ENCODE measurements at regions not wholly inside any gene's neighbourhood (a gene's known extent, or its start where the extent isn't known, plus 50 kb on each side); places are given as distances from the start of the nearest gene placed in this dataset.

DNA sequence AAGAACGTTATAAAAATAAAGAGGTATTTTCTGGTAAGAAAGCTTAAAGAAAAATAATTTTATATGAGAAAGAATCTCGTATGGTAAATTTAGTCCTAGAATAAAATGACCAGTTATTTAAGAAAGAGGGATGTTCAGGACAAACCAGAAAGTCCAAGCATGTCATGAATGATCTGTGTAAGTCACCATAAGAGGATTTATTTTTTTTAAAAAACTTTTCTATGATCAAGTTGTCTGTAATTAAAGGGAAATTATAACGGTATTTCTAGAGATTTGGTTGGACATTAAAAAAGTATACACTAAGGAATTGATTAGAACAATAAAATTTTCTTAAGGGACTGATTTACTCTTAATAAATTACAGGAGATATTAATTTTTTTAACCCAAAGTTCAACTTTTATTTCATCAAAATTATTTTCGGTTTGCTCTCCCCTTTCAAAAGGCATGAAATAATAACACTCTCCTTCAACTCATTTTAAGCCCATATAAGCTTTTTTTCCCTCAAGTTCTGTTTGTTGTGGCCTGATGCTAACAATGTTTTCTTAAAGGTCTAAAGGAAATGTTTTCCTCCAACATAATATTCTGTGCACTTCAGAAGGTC lies 49.9 kb upstream of the CPSF6 start:
- Histone ChIP-seq H3K27ac (replicated peaks in 1 of 4) (no peak overlapping the region), H3K27me3 (no peaks in the 10 kb centered on the region), H3K4me3 (no peak overlapping the region), H3K9me3 (no peaks in the 10 kb centered on the region), H3K4me1 (no peaks in the 10 kb centered on the region), H3K36me3 (no peaks in the 10 kb centered on the region)
- intact Hi-C loops (cut with DNase I), result no loop called here
- WGBS, result 41% methylated on average over 4 of the region's 4 CpGs
- TF ChIP-seq EP300 (IDR thresholded peaks at IDR 0.05), result no peak
- no peak for TF ChIP-seq POLR2AphosphoS5 (IDR thresholded peaks at IDR 0.05)
- TF ChIP-seq, protein P1, sequence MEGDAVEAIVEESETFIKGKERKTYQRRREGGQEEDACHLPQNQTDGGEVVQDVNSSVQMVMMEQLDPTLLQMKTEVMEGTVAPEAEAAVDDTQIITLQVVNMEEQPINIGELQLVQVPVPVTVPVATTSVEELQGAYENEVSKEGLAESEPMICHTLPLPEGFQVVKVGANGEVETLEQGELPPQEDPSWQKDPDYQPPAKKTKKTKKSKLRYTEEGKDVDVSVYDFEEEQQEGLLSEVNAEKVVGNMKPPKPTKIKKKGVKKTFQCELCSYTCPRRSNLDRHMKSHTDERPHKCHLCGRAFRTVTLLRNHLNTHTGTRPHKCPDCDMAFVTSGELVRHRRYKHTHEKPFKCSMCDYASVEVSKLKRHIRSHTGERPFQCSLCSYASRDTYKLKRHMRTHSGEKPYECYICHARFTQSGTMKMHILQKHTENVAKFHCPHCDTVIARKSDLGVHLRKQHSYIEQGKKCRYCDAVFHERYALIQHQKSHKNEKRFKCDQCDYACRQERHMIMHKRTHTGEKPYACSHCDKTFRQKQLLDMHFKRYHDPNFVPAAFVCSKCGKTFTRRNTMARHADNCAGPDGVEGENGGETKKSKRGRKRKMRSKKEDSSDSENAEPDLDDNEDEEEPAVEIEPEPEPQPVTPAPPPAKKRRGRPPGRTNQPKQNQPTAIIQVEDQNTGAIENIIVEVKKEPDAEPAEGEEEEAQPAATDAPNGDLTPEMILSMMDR (IDR thresholded peaks at IDR 0.05), result no peak
- TF ChIP-seq POLR2A (IDR thresholded peaks at IDR 0.05; ENCODE audit: low read depth), result no peak
- no peak for DNase-seq (ENCODE audit: extremely low spot score)

All from esophagus muscularis mucosa (tissue), 4 donors.